ENCODE measurements at regions not wholly inside any gene's neighbourhood (a gene's known extent, or its start where the extent isn't known, plus 50 kb on each side); places are given as distances from the start of the nearest gene placed in this dataset.
"Not testable (repeated sequence)": the region's sequence is repeated elsewhere in the genome, so short reads cannot be mapped to it uniquely, and the experiment has no call there.

DNA sequence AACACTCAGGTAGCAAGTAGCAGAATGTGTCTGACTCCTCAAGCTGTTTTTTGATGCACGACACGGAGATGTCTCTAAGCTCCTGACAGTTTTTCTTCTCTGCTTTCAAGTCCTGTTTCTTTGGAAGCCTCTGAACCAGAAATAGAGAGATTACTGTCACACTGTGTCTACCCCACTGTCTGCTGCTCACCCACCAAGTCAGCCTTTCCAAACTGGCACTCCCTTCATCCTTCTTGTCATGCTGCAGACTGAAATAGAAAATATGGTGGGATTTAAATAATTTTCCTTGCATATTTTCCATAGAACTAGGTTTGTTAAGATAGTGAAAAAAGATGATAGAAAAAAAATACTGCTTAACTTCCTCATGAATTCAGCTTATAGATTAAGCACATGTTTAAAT is 102.5 kb upstream of the SPANXN4 start:
- no peak overlapping the region for H3K4me3 ChIP-seq (ENCODE audit: low read depth, low read length)
- TF ChIP-seq, protein P1, sequence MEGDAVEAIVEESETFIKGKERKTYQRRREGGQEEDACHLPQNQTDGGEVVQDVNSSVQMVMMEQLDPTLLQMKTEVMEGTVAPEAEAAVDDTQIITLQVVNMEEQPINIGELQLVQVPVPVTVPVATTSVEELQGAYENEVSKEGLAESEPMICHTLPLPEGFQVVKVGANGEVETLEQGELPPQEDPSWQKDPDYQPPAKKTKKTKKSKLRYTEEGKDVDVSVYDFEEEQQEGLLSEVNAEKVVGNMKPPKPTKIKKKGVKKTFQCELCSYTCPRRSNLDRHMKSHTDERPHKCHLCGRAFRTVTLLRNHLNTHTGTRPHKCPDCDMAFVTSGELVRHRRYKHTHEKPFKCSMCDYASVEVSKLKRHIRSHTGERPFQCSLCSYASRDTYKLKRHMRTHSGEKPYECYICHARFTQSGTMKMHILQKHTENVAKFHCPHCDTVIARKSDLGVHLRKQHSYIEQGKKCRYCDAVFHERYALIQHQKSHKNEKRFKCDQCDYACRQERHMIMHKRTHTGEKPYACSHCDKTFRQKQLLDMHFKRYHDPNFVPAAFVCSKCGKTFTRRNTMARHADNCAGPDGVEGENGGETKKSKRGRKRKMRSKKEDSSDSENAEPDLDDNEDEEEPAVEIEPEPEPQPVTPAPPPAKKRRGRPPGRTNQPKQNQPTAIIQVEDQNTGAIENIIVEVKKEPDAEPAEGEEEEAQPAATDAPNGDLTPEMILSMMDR (IDR thresholded peaks at IDR 0.05; ENCODE audit: low read depth, low read length): no peak
- TF ChIP-seq MYC (IDR thresholded peaks at IDR 0.05; ENCODE audit: low read depth, low read length): no peak
- no peak for TF ChIP-seq POLR2A (IDR thresholded peaks at IDR 0.05; ENCODE audit: extremely low read depth, insufficient read length)
- TF ChIP-seq, protein P2, sequence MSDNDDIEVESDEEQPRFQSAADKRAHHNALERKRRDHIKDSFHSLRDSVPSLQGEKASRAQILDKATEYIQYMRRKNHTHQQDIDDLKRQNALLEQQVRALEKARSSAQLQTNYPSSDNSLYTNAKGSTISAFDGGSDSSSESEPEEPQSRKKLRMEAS (IDR thresholded peaks at IDR 0.05; ENCODE audit: low read depth, low read length): no peak

DNA sequence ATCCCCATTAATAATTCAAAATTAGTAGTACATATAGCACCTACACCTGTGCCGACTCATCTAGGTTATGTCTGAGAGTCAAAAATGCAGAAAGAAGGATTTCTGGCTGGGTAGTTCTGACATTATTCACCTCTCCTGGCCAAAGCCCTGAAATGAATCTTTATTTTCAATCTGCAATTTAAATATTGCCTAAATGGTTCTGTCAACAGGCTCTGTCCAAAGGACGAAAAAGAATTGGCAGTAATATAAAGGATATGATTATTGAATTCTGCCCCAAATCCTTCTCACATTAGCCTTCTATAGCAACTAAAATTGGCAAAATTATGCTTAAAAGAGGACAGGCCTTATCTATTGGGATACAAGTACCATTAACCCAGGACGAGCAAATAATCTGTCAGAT is 86.9 kb upstream of the SPANXN4 start:
- DNase-seq (ENCODE audit: low read depth): no peak
- TF ChIP-seq, protein P2 (IDR thresholded peaks at IDR 0.05; ENCODE audit: low read depth, low read length): no peak
- TF ChIP-seq POLR2A (IDR thresholded peaks at IDR 0.05; ENCODE audit: extremely low read depth, insufficient read length) (no peak), MYC (IDR thresholded peaks at IDR 0.05; ENCODE audit: low read depth, low read length) (no peak)
- TF ChIP-seq, protein P1 (IDR thresholded peaks at IDR 0.05; ENCODE audit: low read depth, low read length): no peak
- no peak overlapping the region for H3K4me3 ChIP-seq (ENCODE audit: low read depth, low read length)

More for the DNA sequence above, 102.5 kb upstream of the SPANXN4 start:
- no peak for DNase-seq (ENCODE audit: low read depth)

DNA sequence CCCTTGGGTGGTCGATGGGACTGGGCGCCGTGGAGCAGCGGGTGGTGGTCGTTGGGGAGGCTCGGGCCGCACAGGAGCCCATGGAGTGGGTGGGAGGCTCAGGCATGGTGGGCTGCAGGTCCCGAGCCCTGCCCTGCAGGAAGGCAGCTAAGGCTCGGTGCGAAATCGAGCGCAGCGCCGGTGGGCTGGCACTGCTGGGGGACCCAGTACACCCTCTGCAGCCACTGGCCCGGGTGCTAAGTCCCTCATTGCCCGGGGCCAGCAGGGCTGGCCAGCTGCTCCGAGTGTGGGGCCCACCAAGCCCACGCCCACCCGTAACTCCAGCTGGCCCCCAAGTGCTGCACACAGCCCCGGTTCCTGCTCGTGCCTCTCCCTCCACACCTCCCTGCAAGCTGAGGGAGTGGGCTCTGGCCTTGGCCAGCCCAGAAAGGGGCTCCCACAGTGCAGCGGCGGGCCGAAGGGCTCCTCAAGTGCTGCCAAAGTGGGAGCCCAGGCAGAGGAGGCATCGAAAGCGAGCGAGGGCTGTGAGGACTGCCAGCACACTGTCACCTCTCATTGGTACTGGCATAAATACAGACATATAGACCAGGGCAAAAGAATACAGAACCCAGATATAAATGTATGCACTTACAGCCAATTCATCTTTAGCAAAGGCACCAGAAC is 53.5 kb upstream of the SPANXN4 start:
- H3K4me3 ChIP-seq (ENCODE audit: low read depth, low read length); DNase-seq (ENCODE audit: low read depth): not testable (repeated sequence)
